Nucleus accumbens (tissue), 56 donors: ENCODE measurements at regions not wholly inside any gene's neighbourhood (a gene's known extent, or its start where the extent isn't known, plus 50 kb on each side); places are given as distances from the start of the nearest gene placed in this dataset.
"Not testable (repeated sequence)": the region's sequence is repeated elsewhere in the genome, so short reads cannot be mapped to it uniquely, and the experiment has no call there.

Experiments
- DNase-seq, 56 donors: peaks; one replicate each; lab custom pipeline; 2025; lab: John Stamatoyannopoulos, UW

DNA sequence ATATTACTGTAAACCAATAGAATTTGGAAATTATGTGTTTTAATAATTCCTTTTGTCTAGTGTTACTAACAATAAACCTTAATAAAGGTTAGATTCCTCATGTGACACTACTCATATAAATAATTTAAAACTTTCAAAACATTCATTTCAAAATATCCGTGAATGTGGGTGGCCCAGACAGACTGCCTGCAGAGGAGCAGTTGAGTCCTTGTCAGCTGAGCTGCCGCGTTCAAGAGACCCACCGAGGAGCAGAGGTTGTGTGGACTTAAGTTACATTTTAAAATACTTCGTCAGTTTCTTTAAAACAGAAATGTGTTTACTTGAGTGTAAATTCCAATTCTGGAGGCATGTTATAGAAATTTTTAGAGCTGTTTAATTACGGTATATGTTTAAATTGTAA lies 64.2 kb upstream of the HGFAC start:
- no peak for DNase-seq

DNA sequence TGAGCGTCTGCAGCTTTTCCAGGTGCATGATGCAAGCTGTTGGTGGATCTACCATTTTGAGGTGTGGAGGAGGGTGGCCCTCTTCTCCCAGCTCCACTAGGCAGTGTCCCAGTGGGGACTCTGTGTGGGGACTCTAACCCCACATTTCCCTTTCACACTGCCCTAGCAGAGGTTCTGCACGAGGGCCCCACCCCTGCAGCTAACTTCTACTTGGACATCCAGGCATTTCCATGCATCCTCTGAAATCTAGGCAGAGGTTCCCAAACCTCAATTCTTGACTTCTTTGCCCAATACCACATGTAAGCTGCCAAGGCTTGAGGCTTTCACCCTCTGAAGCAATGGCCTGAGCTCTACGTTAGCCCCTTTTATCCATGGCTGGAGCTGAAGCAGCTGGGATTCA lies 61.4 kb upstream of the HGFAC start:
- not testable (repeated sequence) for DNase-seq

DNA sequence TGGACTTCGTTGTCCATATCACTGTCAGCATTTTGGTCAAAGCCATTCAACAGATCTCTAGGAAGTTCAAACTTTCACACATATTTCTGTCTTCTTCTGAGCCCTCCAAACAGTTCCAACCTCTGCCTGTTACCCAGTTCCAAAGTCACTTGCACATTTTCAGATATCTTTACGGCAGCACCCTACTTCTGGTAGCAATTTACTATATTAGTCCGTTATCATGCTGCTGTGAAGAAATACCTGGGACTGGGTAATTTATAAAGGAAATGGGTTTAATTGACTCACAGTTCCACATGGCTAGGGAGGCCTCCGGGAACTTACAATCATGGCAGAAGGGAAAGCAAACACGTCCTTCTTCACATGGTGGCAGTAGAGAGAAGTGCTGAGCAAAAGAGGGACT lies 60.6 kb upstream of the HGFAC start:
- not testable (repeated sequence) for DNase-seq

DNA sequence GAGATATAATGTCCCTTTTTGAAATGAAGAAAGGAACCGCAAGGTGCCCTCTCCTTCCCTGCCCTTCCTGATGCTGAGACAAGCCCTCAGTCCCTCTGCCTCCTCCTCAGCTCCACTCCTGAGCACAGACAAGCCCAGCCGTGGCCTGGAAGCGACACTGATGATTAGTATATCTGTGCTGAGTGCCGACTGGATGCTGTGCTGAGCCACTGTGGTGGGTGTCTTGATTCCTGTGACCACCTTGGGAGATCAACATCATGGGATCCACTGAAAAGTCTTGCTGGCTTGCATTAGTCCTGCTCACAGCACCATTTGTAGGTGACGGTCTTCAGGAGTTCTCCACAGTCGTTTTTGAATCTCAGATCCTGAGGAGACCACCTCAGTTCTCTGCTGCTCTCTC lies 59.5 kb upstream of the HGFAC start:
- DNase-seq, result no peak

DNA sequence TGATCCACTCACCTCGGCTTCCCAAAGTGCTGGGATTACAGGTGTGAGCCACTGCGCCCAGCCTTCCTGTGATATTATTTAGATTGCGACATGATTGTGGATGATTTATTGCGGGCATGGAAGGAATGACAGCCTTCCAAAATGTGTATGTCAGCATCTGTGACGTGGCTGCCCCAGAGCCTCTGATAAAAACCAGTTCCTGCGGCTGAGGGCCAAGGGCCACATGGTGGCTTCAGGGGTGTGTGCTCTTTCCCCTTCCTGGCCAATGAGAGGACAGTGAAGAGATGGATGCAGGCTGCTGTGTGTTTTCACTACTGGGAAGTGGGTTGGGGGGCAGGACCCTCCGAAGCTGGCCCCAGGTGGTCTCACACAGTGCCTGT lies 57.4 kb upstream of the HGFAC start:
- DNase-seq, result no peak

DNA sequence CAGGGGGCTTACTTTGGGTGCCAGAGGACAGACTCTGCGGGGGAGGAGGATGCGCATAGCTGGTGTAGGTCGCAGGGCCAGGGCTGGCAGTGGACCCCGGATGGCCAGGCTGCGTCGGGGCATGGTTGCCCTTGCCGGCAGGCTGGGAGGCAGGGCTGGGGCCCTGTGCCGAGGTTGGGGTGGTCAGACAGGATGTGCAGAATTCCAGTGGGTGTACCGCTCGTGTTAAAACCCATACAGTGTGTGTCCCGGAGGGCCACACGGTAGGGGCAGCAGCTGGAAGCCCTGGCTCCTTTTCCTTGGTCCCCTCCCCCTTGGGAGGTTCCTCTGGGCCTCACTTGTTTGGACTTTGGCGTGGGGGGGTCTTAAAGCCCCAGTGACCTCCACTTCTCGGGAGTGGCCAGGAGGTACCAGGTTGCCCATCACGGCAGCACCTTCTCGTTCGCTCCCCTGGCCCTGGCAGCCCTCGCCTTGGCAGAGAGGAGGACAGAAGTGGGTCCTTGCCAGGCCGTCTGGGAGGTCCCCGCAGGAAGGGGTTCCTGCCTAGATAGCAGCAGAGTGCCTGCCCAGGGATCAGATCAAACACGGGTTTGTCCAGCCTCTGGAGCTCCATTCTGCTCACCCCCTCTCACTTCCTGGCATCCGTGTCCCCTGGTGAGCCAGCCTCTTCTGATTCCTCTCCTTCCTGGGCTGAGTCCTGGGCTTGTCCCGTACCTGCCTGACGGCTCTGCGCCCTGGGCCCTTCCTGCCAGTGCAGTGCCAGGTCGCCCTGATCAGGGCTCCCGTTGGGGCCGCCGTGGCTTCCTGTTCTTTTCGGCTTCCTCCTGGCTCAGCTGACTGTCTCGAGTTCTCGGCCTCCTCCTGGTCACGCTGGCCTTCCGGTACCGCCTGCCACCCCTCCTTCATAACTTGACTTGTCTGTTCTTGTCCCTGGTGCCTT lies 56.7 kb upstream of the HGFAC start:
- peak in 3 of 56 donors; percentile 29 to 39 (median 35) for DNase-seq

DNA sequence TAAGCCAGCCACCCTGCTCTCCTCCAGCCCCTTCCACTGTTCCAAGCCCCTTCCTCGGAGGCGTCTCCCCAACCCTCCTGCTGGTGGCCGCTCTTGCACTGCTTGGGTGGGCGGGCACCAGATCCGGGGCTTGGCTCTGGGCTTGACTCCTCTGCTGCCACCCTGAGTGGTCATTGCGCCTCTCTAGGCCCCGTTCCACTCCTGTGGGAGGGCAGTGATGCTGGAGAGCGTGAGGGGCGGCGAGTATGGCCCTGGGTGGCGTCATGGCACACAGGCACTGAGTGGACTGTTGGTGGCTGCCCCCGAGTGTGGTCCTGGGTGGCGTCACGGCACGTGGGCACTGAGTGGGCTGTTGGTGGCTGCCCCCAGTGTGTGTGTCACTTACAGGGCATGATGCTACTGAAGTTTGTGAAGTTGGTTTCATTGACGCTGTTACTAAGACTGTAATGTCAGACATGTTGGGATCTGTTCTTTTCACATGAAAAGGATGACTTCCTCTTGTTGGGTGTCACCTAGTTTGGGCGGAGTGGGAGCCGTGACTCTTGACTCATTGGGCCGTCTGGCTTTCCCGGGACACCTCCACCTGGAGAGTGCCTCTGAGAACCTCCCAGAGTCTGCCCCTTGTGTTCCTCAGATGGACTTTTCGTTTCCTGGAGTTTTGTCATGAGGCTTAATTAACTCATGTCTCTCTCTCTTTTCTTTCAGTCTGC lies 55.9 kb upstream of the HGFAC start:
- no peak for DNase-seq

DNA sequence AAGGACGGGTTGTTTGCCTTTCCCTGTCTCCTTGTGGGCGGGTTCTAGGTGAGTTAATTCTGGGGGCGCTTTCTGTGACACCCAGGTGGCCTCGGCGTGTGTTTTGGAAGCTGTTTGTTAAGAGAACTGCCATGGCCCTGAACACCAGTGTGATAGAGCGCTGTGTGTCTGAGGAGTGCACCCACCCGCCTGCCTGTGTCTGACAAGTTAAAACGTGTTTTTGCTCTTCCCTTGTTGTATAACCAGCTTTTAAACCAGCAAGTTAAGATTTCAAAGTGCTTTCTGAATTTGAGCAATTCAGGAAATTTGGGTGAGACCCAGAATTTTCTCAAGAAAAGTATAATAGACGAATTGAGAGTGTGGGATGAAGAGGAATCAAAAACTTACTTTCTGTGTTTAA lies 55.2 kb upstream of the HGFAC start:
- DNase-seq, result peak in 6 of 56 donors; percentile 29 to 56 (median 43)

DNA sequence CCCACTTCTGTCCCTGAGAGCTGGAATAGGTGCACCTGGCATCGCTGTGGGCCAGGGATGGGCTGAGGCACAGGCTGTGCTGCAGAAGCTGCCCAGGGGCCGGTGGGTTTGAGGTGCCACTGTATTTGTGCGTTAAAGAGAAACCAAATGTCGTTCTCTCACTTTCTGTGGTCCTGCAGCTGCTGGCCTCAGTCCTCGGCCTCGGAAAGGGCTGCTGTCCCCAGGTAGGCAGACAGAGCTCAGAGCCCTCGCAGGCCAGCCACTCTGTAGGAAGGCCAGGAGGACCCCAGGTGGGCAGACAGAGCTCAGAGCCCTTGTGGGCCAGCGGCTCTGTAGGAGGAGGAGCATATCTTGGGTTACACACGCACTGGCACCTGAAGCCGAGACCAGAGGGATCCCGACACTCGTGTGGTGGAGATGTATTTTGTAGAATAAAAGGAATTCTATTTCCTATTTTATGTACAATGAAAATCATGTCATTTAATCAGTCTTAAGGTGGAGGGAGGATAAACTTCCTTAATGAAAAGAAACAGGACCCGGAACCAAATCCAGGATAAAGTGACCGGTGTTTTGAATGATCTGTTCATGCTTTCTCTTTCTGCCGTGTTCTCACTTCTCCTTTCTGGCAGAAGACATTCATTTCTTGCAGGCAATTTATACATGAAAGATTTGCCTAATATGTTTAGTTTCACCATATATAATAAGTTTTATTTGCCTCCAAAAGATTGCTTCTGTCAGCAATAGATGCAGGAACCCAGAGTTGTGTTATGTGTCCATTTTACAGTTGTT lies 54.4 kb upstream of the HGFAC start:
- DNase-seq, result no peak

DNA sequence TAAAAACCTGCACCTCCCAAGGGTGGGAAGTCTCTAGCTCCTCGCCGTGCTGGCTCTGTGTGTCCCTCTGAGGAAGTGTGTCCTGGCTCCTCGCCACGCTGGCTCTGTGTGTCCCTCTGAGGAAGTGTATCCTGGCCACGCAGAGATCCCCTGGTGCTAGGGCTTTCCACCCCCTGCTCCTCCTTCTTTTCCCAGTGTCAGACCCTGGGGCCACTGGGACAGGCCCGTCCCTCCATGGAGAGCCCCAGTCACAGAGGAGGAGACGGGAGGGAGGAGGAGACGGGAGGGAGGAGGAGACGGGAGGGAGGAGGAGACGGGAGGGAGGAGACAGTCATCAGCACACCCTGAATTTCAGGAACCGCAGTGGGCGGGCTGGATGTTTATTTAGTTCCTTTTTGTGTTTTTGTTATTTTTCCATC lies 53.8 kb upstream of the HGFAC start:
- DNase-seq, result peak in 23 of 56 donors; percentile 32 to 76 (median 44)

DNA sequence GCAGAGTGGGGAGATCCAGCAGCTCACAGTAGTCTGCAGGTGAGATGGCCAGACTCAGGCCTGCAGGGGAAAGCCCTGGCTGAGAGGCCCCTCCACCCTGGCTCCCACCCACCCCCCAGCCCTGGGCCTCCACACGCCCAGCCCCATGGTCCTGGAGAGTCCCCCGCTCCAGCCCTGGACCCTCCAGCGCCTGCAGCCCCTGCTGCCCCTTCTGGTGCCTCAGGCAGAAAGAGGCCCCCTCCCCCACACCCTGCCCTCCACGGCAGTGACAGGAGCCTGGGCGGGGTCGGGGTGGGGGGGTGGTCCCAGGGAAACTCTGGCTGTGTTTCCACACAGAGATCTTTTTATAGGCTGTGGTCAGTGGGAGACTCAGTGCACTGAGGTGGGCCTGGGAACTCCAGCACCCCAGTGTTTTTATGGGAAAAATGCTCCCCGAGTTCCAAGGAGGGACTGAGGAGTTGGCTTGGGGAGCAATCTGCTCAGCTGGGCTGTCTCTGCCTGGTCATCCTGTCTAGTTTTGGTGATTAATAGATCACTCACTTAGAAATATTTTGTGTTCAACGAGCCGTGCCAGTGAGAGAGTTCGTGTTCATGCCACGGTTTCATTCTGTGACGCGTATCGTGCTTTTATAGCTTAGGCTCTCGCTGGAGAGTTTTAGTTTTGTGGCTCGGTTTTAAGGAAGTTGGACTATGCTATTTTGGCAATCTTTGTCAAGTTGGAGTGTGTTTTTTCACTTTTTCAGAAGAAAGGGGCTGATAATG lies 53.1 kb upstream of the HGFAC start:
- no peak for DNase-seq

DNA sequence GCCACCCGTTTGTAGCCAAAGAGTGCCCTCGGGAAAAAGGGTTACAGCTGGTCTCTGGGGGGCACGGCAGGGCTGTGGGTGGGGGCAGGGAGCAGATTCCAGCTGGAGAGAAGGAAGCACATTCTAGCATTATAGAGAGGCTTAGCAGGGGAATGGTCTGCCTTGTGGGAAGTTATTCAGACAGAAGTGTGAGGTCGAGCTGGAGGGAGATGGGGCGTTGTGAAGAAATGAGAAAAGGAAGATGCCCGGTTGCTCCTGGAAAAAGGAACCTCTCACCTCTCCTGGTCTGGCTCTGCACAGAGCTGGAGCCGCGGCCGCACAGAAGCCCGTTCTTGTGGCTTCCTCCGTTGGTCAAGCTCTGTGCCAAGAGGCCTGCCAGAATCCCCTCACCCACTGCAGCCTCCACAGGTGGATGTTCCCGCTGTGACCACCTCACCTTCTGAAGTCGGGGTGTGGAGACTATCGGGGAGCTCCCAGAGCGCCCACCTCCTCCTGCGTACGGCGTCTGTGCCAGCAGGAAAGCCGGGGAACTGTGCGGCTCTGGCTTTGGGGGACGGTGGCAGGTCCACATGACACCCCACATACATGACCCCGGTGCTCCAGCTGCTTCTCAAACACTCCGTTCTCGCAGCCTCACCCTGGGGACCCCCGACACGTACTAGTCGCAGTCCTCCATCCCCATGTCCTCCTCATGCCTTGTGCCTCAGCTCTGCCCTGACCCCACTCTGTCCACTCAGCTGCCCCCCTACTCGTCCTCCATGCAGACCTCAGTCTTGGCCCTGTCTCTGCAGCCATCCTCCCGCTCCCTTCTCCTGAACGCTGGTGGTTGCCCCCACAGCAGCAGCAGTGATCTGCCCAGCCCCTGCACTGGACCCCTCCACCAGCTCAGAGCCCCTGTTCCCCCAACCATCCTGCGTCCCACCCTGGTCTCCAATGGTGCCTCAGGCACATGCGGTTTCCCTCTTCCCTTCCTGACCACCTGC lies 52.2 kb upstream of the HGFAC start:
- DNase-seq, result no peak

DNA sequence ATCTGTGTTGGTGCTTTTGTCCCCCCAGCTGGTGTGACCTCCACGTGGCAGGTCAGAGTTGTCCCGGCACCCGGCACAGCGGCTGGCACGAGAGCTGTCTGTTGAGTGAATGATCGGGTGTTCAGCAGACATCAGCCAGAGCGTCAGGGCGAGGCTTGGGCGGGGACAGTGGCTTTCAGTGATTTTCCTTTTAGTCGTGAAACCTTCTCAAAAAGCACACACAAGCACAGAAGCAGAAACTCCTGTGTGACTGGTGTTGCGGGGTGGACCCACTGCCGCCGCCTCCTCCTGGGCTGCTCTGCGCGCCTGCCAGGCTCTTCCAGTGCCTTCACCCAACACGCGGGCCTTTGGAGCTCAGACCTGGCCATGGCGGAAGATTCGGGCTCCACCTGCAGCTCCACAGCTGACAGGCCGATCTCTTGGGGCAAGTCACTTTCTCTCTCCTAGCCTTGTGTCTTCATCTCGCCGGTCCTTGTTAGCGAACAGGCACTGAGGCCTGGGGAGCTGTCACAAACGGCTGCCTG lies 51.4 kb upstream of the HGFAC start:
- no peak for DNase-seq

DNA sequence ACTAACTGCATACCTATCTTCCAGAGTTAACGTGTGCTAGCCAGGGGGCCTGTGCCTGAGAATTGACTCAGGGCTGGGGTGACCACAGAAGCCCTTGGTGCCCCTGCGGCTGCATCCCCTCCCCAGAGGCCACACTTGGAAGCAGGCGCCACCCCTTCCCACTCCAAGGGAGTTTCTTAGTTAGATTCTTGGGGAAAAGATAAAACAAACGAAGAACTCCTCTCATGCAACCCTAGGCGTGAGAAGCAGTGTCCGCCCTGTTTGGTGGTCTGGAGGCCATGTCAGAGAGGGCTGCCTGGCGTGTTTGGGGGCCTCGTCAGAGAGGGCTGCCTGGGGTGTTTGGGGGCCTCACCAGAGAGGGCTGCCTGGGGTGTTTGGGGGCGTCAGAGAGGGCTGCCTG lies 50.3 kb upstream of the HGFAC start:
- DNase-seq, result no peak
